ENCODE measurements at regions not wholly inside any gene's neighbourhood (a gene's known extent, or its start where the extent isn't known, plus 50 kb on each side); places are given as distances from the start of the nearest gene placed in this dataset.

DNA sequence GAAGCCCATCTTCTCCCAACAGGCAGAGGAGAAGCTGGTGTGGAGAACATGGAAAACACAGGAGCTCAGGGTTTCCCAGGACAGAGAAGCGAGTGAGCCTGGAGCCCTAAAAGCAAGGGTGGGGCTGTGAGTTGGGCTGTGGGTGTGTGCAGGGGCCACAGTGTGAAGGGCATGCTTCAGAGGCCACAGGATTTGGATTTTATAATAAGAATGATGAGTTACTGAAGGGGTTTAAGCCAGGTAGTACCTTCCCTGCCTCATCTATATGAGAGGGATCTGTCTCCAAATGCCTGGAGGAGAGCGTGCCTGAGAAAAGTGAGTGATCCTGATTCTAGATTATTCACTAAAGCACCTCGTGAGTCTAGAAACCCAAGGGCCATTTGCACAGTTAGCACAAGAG, 106.8 kb downstream of the VPREB1 start:
- TF ChIP-seq CTCF (IDR thresholded peaks at IDR 0.05; ENCODE audit: insufficient read depth, low read length, poor library complexity, severe bottlenecking) (no peak), EZH2phosphoT487 (conservative IDR thresholded peaks at IDR 0.05; ENCODE audit: low read length) (no peak)
- Histone ChIP-seq H3K79me2 (ENCODE audit: insufficient read depth, low read length) (no peaks in the 10 kb centered on the region), H3K9ac (ENCODE audit: low read length) (no peak overlapping the region), H3K27me3 (ENCODE audit: low read length) (no peaks in the 10 kb centered on the region), H3F3A (ENCODE audit: insufficient read depth) (no peaks in the 10 kb centered on the region), H3K36me3 (ENCODE audit: low read length) (no peaks in the 10 kb centered on the region), H4K20me1 (ENCODE audit: low read depth, low read length) (no peaks in the 10 kb centered on the region), H3K9me2 (replicated peaks; ENCODE audit: insufficient read depth, low read length) (no peaks in the 10 kb centered on the region), H3K9me3 (ENCODE audit: insufficient read depth, low read length) (no peaks in the 10 kb centered on the region), H2AFZ (ENCODE audit: low read depth, low read length, severe bottlenecking) (no peak overlapping the region), H3K4me3 (ENCODE audit: insufficient read depth, low read length, poor library complexity, severe bottlenecking) (no peak overlapping the region), H3K4me2 (ENCODE audit: low read depth, low read length, poor library complexity, severe bottlenecking) (no peak overlapping the region), H3K27ac (ENCODE audit: low read depth, low read length) (no peak overlapping the region)

DNA sequence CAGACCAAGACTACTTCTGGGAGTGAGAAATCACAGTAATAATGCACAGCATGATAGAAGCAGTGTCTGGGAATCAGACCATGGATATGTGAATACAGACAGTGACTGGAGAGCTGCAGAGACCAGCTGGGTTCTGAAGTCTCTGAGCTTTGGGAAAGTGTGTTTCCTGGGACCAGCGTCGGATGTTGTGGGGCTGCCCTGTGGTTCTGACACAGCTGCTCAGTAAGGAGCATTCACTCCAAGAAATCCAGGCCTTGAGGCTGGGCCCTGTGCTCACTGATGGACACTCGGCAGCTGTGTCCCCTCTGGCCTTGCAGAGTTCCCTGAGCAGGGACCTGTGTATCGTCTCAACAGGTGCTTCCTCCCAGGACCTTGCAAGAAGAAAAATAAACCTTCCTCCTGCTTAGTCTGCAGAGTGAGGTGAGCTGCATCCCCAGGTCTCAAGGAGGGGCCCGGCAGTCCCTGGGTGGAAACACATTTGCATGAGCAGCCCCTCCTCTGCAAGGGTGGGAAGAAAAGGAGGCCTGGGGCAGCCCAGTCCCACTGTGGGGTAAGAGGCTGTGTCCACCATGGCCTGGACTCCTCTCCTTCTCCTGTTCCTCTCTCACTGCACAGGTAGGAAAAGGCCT, 107.9 kb downstream of the VPREB1 start:
- no peaks in the 10 kb centered on the region for H4K20me1 ChIP-seq (ENCODE audit: low read depth, low read length)
- no peaks in the 10 kb centered on the region for H3K9me3 ChIP-seq (ENCODE audit: insufficient read depth, low read length)
- H3K27me3 ChIP-seq (ENCODE audit: low read length), result no peaks in the 10 kb centered on the region
- H3F3A ChIP-seq (ENCODE audit: insufficient read depth), result no peaks in the 10 kb centered on the region
- no peaks in the 10 kb centered on the region for H3K9me2 ChIP-seq (replicated peaks; ENCODE audit: insufficient read depth, low read length)
- H3K4me3 ChIP-seq (ENCODE audit: insufficient read depth, low read length, poor library complexity, severe bottlenecking), result no peak overlapping the region
- H3K4me2 ChIP-seq (ENCODE audit: low read depth, low read length, poor library complexity, severe bottlenecking), result no peak overlapping the region
- H3K79me2 ChIP-seq (ENCODE audit: insufficient read depth, low read length), result no peaks in the 10 kb centered on the region
- H3K27ac ChIP-seq (ENCODE audit: low read depth, low read length), result no peak overlapping the region
- H3K36me3 ChIP-seq (ENCODE audit: low read length), result no peaks in the 10 kb centered on the region
- TF ChIP-seq CTCF (IDR thresholded peaks at IDR 0.05; ENCODE audit: insufficient read depth, low read length, poor library complexity, severe bottlenecking) (no peak), EZH2phosphoT487 (conservative IDR thresholded peaks at IDR 0.05; ENCODE audit: low read length) (no peak)
- no peak overlapping the region for H3K9ac ChIP-seq (ENCODE audit: low read length)
- no peak overlapping the region for H2AFZ ChIP-seq (ENCODE audit: low read depth, low read length, severe bottlenecking)

DNA sequence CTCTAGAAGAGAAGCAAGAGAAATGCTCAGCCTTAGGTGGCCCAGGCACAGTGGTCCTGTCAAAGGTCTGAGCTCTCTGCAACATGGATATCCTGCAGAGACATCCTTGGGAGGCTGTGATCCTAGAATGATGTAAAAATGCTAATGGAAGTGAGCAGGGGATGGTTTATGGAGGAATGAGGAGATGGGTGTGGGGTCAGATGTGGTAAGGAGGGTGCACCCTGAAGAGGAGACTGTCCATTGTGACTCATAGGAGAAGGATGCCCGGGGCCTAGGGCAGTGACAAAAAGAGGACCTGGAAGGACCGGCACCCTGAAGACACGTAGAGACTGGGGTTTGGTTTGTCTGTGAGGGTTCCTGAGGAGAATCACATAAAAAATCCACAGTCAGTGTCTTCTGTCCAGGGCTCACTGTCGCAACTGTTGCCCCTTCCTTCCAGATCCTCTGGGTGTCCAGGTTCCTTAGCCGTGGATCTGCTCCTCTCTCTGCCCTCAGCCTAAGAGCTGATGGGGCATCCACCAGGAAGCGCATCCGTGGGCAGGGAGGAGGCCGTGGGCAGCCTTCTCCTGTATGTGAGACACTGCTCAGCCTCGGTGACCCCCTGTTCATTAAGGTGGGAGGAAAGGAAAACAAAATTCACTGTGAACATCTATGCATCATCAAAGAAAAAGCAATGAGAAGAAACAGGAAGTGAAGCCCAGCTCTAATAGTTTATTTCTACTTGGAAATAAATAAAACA, 110.7 kb downstream of the VPREB1 start:
- Histone ChIP-seq H3K27ac (ENCODE audit: low read depth, low read length) (no peak overlapping the region), H3K79me2 (ENCODE audit: insufficient read depth, low read length) (no peaks in the 10 kb centered on the region), H3F3A (ENCODE audit: insufficient read depth) (no peaks in the 10 kb centered on the region), H3K9ac (ENCODE audit: low read length) (no peak overlapping the region), H2AFZ (ENCODE audit: low read depth, low read length, severe bottlenecking) (no peak overlapping the region), H3K4me2 (ENCODE audit: low read depth, low read length, poor library complexity, severe bottlenecking) (no peak overlapping the region), H3K9me3 (ENCODE audit: insufficient read depth, low read length) (no peaks in the 10 kb centered on the region), H3K27me3 (ENCODE audit: low read length) (no peaks in the 10 kb centered on the region), H3K4me3 (ENCODE audit: insufficient read depth, low read length, poor library complexity, severe bottlenecking) (no peak overlapping the region), H3K36me3 (ENCODE audit: low read length) (no peaks in the 10 kb centered on the region), H3K9me2 (replicated peaks; ENCODE audit: insufficient read depth, low read length) (no peaks in the 10 kb centered on the region), H4K20me1 (ENCODE audit: low read depth, low read length) (no peaks in the 10 kb centered on the region)
- TF ChIP-seq CTCF (IDR thresholded peaks at IDR 0.05; ENCODE audit: insufficient read depth, low read length, poor library complexity, severe bottlenecking) (no peak), EZH2phosphoT487 (conservative IDR thresholded peaks at IDR 0.05; ENCODE audit: low read length) (no peak)
